SKM-1 treated with dmso at 0.1 percent for 144 hours (cell line): ENCODE measurements at regions not wholly inside any gene's neighbourhood (a gene's known extent, or its start where the extent isn't known, plus 50 kb on each side); places are given as distances from the start of the nearest gene placed in this dataset.
A peak's percentile ranks its signal among the peaks of the same experiment; 100 is the strongest.

Source experiments
- DNase-seq: peaks from one replicate; lab custom pipeline; 2025; ENCODE audit not compliant: unreplicated experiment; lab: John Stamatoyannopoulos, UW

- no peak for DNase-seq
Measured at GRCh38 chr11:64456509-64457320, 97.8 kb downstream of the RPS6KA4 start.

DNA sequence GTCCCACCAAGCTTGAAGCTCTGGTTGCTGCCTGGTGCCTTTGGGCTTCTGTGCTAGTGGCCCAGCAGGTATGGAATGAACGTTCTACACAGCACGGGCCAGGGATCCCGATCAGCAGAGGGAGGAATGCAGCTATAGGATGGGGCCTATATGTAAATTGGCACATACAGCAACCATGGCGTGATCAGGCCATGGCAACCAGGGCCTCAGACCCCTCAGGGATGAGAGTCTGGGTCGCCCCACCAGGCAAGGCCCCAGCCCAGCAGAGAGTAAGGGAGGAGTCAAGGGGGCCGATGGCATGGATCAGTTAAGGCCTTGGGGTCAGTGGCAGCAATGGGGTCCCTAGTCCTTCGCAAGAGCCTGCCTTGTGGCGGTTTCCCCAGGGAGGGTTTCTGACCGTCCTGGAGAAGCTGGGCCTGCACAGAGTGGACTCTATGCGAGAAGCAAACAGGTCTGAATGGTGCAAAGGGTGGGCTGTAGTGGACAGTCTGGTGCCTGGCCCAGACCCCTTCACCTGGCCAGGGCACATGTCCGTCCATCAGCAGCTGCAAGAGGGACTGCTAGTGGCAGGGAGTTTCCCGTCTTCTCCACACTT, 98.2 kb upstream of the SLC22A11 start:
- no peak for DNase-seq

- DNase-seq: no peak
Measured at GRCh38 chr11:64458997-64459396, 96.7 kb upstream of the SLC22A11 start.

GRCh38 chr11:64459609-64460008, 96.1 kb upstream of the SLC22A11 start:
- DNase-seq: no peak

GRCh38 chr11:64461081-64461480, 94.7 kb upstream of the SLC22A11 start:
- no peak for DNase-seq

- no peak for DNase-seq
Measured at GRCh38 chr11:64466115-64466718, 89.5 kb upstream of the SLC22A11 start.

DNA sequence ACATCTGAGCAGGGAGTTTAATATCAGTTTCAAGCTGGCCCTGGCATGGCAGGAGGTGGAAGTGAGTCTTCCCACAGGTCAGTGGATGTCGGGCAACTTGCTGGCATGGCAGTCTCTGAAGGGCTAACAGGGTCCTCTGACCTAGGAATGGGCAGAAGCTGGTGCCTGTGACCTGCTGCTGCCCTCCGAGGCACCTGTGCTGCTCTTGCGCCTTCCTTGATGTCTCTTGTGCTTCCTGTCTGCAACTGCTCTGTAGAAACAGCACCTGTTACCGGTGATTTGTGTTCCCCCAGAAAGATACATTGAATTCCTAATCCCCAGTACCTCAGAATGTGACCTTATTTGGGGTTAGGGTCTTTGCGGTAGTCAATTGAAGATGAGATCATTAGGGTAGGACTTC, 86.5 kb upstream of the SLC22A11 start:
- no peak for DNase-seq

GRCh38 chr11:64472593-64473455, 82.9 kb upstream of the SLC22A11 start:
- DNase-seq: no peak

- DNase-seq: no peak
Measured at GRCh38 chr11:64474680-64475079, 81.1 kb upstream of the SLC22A11 start.

- no peak for DNase-seq
Measured at GRCh38 chr11:64475145-64475544, 80.6 kb upstream of the SLC22A11 start.

- DNase-seq: no peak
Measured at GRCh38 chr11:64476881-64477280, 78.9 kb upstream of the SLC22A11 start.

- DNase-seq: no peak
Measured at GRCh38 chr11:64477675-64478074, 78.1 kb upstream of the SLC22A11 start.

DNA sequence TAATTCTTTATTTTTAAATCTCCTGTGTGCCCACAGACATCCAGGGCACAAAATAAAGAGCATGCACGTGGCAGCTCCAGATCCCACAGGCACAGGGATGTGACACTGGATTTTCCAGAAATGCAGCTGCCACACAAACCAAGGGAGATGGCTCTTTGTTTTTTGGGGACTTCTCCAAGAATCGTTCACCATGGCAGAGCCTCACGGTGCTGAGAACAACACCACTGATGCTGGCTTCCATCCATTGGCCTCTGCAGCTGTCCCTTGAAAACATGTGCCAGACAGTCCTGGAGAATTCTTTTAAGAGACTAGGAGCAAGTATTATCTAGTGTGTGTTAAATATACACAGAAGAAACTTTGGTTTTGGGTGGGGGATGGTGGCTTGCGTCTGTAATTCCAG, 73.2 kb upstream of the SLC22A11 start:
- no peak for DNase-seq

DNA sequence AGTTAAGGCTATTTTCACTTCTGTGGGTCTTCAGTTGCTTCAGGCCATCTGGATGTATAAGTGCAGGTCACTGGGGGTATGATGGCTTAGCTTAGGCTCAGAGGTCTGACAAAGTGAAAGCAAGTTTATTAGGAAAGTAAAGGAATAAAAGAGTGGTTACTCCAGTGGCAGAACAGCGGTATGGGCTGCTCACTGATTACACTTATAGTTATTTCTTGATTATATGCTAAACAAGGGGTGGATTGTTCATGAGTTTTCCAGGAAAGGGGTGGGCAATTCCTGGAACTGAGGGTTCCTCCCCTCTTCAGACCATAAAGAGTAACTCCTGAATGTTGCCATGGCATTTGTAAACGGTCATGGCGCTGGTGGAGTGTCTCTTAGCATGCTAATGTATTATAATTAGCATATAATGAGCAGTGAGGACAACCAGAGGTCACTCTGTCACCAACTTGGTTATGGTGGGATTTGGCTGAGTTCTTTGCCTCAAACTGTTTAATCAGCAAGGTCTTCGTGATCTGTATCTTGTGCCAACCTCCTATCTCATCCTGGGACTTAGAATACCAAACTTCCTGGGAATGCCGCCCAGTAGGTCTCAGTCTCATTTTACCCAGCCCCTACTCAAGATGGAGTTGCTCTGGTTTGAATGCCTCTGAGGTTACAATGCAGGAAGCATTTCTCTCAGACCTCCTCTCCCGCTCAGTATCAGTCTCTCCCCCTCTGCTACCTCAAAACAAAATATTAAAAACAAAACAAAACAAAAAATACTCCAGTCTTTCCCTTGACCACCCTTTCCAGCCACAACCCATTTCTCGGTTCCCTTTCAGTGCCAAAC, 71.3 kb upstream of the SLC22A11 start:
- no peak for DNase-seq

GRCh38 chr11:64485074-64485473, 70.7 kb upstream of the SLC22A11 start:
- no peak for DNase-seq

DNA sequence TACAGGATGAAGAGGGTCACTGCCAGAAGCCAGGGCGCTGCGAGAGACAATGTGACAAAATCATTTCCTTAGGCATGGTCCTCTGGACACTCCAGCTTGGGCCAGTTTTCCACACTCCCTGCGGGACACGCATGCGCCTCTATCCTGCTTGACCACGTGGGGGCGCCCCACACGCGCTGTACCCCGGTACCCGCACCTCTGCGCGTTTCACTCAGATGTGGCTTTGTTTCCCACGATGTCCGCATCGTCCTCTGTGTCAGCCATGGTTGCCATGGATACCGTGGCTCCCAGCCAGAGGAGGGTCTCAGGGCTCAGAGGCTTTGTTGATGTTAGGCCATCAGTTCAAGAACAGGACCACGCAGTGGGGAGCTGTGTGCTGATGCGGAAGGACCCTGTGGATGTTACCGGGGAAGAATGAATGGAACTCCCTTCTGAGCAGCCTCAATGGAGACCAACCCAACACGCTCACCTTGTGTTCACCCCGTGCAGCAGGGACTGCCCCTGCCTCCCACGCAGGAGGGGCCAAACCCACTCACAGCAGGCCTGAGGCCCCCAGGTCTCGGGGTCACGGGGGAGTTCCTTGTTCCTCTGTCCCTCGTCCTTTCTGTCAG, 65.8 kb upstream of the SLC22A11 start:
- peak; percentile 59 for DNase-seq

- no peak for DNase-seq
Measured at GRCh38 chr11:64490562-64491216, 65.1 kb upstream of the SLC22A11 start.

GRCh38 chr11:64492561-64492960, 63.2 kb upstream of the SLC22A11 start:
- DNase-seq: peak; percentile 85

- peak; percentile 82 for DNase-seq
Measured at GRCh38 chr11:64498136-64498535, 57.6 kb upstream of the SLC22A11 start.
